Ascending aorta (tissue), 2 donors: ENCODE measurements at regions not wholly inside any gene's neighbourhood (a gene's known extent, or its start where the extent isn't known, plus 50 kb on each side); places are given as distances from the start of the nearest gene placed in this dataset.

Experiments used
- DNase-seq, 2 donors: peaks; one replicate each; pipeline ENCODE4 v3.0.0-alpha.2; 2019; ENCODE audit warnings: low spot score in 2 of 2
- H3K27ac ChIP-seq, 2 donors: fragments of 200-600 bp; sonication (generic); one replicate each; pipeline ENCODE4 v1.5.1; 2016 to 2017; ENCODE audit warnings: mild to moderate bottlenecking in 1 of 2
- H3K27me3 ChIP-seq: fragments of 200-600 bp; sonication (generic); one replicate; pipeline ENCODE4 v1.5.1; 2017
- H3K36me3 ChIP-seq, 2 donors: fragments of 200-600 bp; sonication (generic); one replicate each; pipeline ENCODE4 v1.5.1; 2016
- H3K4me1 ChIP-seq, 2 donors: fragments of 200-600 bp; sonication (generic); one replicate each; pipeline ENCODE4 v1.5.1; 2016 to 2017; ENCODE audit warnings: mild to moderate bottlenecking in 1 of 2
- H3K4me3 ChIP-seq, 2 donors: fragments of 200-600 bp; sonication (generic); one replicate each; pipeline ENCODE4 v1.5.1; 2016 to 2017; ENCODE audit warnings: mild to moderate bottlenecking in 1 of 2
- H3K9me3 ChIP-seq, 2 donors: fragments of 200-600 bp; sonication (generic); one replicate each; pipeline ENCODE4 v1.5.1; 2016
- intact Hi-C: fragments of 100-400 bp; cut with DNase I; formaldehyde crosslinking; loops from one replicate; pipeline ENCODE4 v1.15.1; 2023
- TF ChIP-seq, protein P1 (sequence below), 3 experiments: fragments of 200-600 bp in 2 of 3; fragments of 450-650 bp in 1 of 3; sonication (generic) in 2 of 3; IDR thresholded peaks; one replicate each; pipeline ENCODE4 v1.5.1; 2016 to 2019; ENCODE audit warnings: antibody characterized with exemption in 3 of 3, mild to moderate bottlenecking in 1 of 3, moderate library complexity in 1 of 3

DNA sequence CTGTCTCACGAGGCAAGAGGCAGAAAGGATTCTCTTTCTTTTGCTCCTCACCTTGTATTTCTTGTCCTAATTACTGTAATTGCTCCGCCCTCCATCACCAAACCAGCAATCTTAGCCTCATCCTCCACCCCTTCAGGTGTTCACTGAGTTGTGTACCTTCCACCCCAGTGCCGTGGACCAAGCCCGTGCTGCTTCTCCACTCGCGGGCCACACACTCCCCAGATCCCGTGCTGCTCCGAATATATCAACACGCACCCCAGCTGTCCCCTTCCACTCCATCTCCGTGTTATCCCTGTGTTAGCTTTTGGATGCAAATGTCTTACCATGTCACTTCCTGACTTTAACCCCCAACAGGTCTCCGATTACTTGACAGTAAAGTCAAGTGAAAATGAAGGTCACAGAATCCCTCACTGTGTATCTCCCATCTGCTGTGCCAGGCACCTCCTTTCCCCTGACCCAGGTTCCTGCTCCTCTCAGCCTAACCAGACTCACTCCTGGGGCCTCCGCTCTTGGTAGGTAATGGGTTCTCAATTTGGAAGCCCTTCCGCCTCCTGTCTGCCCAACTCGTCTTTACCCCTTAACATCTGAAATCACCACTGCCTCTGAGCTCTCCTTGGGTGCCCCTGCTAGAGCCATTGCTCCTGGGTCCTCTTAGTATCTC lies 320.2 kb downstream of the MED10 start:
- TF ChIP-seq, protein P1, sequence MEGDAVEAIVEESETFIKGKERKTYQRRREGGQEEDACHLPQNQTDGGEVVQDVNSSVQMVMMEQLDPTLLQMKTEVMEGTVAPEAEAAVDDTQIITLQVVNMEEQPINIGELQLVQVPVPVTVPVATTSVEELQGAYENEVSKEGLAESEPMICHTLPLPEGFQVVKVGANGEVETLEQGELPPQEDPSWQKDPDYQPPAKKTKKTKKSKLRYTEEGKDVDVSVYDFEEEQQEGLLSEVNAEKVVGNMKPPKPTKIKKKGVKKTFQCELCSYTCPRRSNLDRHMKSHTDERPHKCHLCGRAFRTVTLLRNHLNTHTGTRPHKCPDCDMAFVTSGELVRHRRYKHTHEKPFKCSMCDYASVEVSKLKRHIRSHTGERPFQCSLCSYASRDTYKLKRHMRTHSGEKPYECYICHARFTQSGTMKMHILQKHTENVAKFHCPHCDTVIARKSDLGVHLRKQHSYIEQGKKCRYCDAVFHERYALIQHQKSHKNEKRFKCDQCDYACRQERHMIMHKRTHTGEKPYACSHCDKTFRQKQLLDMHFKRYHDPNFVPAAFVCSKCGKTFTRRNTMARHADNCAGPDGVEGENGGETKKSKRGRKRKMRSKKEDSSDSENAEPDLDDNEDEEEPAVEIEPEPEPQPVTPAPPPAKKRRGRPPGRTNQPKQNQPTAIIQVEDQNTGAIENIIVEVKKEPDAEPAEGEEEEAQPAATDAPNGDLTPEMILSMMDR (IDR thresholded peaks at IDR 0.05), result no peak
- DNase-seq, result no peak
- Histone ChIP-seq H3K9me3 (no peaks in the 10 kb centered on the region), H3K27me3 (no peaks in the 10 kb centered on the region), H3K27ac (no peak overlapping the region), H3K36me3 (no peaks in the 10 kb centered on the region), H3K4me1 (no peaks in the 10 kb centered on the region), H3K4me3 (no peak overlapping the region)
- intact Hi-C loops, result no loop called here

GRCh38 chr5:6056280-6056679 lies 322.1 kb downstream of the MED10 start:
- H3K27me3 ChIP-seq, result no peaks in the 10 kb centered on the region
- TF ChIP-seq, protein P1 (IDR thresholded peaks at IDR 0.05), result no peak
- H3K9me3 ChIP-seq, result no peaks in the 10 kb centered on the region
- H3K27ac ChIP-seq, result no peak overlapping the region
- intact Hi-C loops, result no loop called here
- no peaks in the 10 kb centered on the region for H3K36me3 ChIP-seq
- H3K4me3 ChIP-seq, result no peak overlapping the region
- no peaks in the 10 kb centered on the region for H3K4me1 ChIP-seq
- no peak for DNase-seq

DNA sequence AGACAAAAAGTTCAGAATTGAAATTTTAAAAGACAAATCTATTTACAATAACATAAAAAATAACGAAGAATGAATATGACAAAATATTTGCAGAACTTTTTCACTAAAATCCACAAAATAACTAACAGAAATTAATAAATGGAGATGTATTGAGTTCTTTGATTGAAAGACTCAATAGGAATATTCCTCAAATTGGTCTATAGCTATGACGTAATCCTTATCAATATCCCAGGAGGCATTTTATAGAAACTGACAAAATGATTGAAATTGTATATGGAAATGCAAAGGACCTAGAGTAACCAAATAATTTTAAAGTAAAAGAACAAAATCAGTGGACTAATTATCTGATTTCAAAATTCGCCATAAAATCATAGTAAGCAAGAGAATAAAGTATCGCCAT lies 328.7 kb downstream of the MED10 start:
- no peaks in the 10 kb centered on the region for H3K9me3 ChIP-seq
- intact Hi-C loops, result no loop called here
- no peak for DNase-seq
- no peak overlapping the region for H3K27ac ChIP-seq
- no peaks in the 10 kb centered on the region for H3K27me3 ChIP-seq
- H3K36me3 ChIP-seq, result no peaks in the 10 kb centered on the region
- no peak overlapping the region for H3K4me3 ChIP-seq
- H3K4me1 ChIP-seq, result no peaks in the 10 kb centered on the region
- TF ChIP-seq, protein P1 (IDR thresholded peaks at IDR 0.05), result no peak

DNA sequence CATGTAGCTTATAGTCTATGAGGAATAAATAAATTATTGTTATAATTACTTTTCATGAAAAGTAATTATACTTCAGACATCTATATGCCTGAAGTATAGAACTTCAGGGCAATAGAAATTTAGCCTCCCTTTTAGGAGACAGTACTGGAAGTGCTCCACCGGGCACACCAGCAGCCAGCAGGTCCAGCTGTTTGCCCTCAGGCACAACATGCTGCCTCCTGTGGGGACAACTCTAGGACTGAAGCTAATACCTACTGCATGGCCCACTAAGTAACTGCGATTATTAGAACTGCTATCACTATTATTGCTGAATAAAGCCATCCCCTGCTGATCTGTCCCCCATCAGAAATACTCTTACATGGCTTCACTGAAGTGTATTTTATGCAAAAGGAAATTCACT lies 329.6 kb downstream of the MED10 start:
- no peaks in the 10 kb centered on the region for H3K4me1 ChIP-seq
- no peak for DNase-seq
- no peaks in the 10 kb centered on the region for H3K36me3 ChIP-seq

DNA sequence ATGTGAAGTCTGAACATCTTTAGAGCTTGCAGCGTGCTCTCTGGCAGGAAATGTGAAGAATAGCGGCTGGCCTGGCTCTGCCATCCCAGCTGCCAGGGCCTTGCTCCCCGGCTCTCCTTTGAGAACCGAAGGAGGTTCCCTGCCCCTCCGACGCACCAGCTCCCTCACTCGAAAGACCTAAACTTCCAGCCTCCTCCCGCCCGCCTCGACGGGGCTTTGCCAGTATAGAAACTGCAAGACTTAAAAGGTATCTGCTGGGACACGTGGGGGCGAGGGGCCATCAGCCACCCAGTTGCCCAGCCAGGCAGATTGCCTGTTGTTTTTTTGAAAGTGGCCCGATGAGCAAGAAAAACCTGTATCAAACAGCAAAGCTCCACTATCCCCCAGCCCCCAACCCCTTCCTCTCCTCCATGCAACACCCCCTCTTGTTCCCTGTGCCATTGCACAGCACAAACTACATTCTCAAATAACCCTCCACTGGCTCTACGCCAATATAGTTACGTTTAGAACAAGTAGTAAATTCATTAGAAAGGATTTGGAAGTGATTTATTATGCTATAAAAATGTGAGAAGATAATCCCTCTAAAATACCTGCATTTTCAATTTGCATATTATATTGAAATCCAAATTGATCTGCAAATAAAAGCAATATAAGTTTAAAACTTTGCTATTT lies 331.9 kb downstream of the MED10 start:
- H3K36me3 ChIP-seq, result no peaks in the 10 kb centered on the region

More for the DNA sequence above, 329.6 kb downstream of the MED10 start:
- H3K27me3 ChIP-seq, result no peaks in the 10 kb centered on the region
- no peak overlapping the region for H3K27ac ChIP-seq
- intact Hi-C loops, result no loop called here
- TF ChIP-seq, protein P1 (IDR thresholded peaks at IDR 0.05), result no peak
- no peaks in the 10 kb centered on the region for H3K9me3 ChIP-seq
- no peak overlapping the region for H3K4me3 ChIP-seq

More for the DNA sequence above, 331.9 kb downstream of the MED10 start:
- H3K27me3 ChIP-seq, result no peaks in the 10 kb centered on the region
- H3K27ac ChIP-seq, result no peak overlapping the region
- H3K9me3 ChIP-seq, result no peaks in the 10 kb centered on the region
- H3K4me1 ChIP-seq, result no peaks in the 10 kb centered on the region
- intact Hi-C loops, result no loop called here
- no peak overlapping the region for H3K4me3 ChIP-seq
- DNase-seq, result no peak
- TF ChIP-seq, protein P1 (IDR thresholded peaks at IDR 0.05), result no peak
